Lung (tissue), 11 donors: ENCODE measurements at regions not wholly inside any gene's neighbourhood (a gene's known extent, or its start where the extent isn't known, plus 50 kb on each side); places are given as distances from the start of the nearest gene placed in this dataset.
A peak's percentile ranks its signal among the peaks of the same experiment; 100 is the strongest.
"Not testable (repeated sequence)": the region's sequence is repeated elsewhere in the genome, so short reads cannot be mapped to it uniquely, and the experiment has no call there.

Experiments used
- ATAC-seq: fragments of 200-7000 bp; cut with Tn5 transposase; one replicate; pipeline ENCODE4 v1.9.1; 2020; ENCODE audit warnings: moderate number of reproducible peaks; ENCODE audit not compliant: insufficient read depth, low FRiP score
- DNase-seq, 3 donors: peaks; one replicate each; pipeline ENCODE4 v3.0.0-alpha.2; 2013 to 2017
- H3K27ac ChIP-seq, 2 donors: one replicate each; pipeline ENCODE4 v1.5.1; 2013; ENCODE audit warnings: mild to moderate bottlenecking in 2 of 2, moderate library complexity in 2 of 2, control low read depth in 1 of 2, inconsistent platforms in 1 of 2, low read depth in 1 of 2, low read length in 1 of 2
- H3K27me3 ChIP-seq, 3 donors: one replicate each; pipeline ENCODE4 v1.5.1; 2013; ENCODE audit warnings: low read length in 2 of 3; ENCODE audit not compliant: control insufficient read depth in 3 of 3, insufficient read depth in 3 of 3
- H3K36me3 ChIP-seq, 4 donors: one replicate each; pipeline ENCODE4 v1.5.1; 2013; ENCODE audit warnings: low read length in 4 of 4, mild to moderate bottlenecking in 1 of 4, moderate library complexity in 1 of 4; ENCODE audit not compliant: control insufficient read depth in 4 of 4, insufficient read depth in 4 of 4
- H3K4me1 ChIP-seq, 5 donors: one replicate each; pipeline ENCODE4 v1.5.1; 2013; ENCODE audit warnings: low read length in 5 of 5, mild to moderate bottlenecking in 2 of 5, moderate library complexity in 1 of 5; ENCODE audit not compliant: control insufficient read depth in 5 of 5, insufficient read depth in 5 of 5
- H3K4me3 ChIP-seq: one replicate; pipeline ENCODE4 v1.5.1; 2013; ENCODE audit warnings: mild to moderate bottlenecking, control low read depth, moderate library complexity
- H3K9ac ChIP-seq, 2 donors: one replicate each; pipeline ENCODE4 v1.5.1; 2013; ENCODE audit warnings: low read length in 2 of 2, control low read depth in 1 of 2; ENCODE audit not compliant: insufficient read depth in 1 of 2
- H3K9me3 ChIP-seq, 4 donors: one replicate each; pipeline ENCODE4 v1.5.1; 2013; ENCODE audit warnings: low read length in 3 of 4, mild to moderate bottlenecking in 1 of 4, moderate library complexity in 1 of 4; ENCODE audit not compliant: control insufficient read depth in 4 of 4, insufficient read depth in 3 of 4
- WGBS, 2 donors: extraction: QIAGEN DNeasy Blood & Tissue Kit; methylation state at CpG; one replicate each; pipeline ENCODE4 v1.1.7; 2013; 5-methylcytosine and 5-hydroxymethylcytosine counted together
- TF ChIP-seq, protein P1 (sequence below): IDR thresholded peaks from 2 replicates; pipeline ENCODE4 v1.5.1; 2012; ENCODE audit warnings: mild to moderate bottlenecking; ENCODE audit errors: control extremely low read depth, extremely low read depth
- donor health status: control.
- donor health status: control.
- donor health status: Bipolar disorder and iron deficiency.
- donor health status: healthy.
- donor health status: DM: yes; HTN: yes; CAD: no.

DNA sequence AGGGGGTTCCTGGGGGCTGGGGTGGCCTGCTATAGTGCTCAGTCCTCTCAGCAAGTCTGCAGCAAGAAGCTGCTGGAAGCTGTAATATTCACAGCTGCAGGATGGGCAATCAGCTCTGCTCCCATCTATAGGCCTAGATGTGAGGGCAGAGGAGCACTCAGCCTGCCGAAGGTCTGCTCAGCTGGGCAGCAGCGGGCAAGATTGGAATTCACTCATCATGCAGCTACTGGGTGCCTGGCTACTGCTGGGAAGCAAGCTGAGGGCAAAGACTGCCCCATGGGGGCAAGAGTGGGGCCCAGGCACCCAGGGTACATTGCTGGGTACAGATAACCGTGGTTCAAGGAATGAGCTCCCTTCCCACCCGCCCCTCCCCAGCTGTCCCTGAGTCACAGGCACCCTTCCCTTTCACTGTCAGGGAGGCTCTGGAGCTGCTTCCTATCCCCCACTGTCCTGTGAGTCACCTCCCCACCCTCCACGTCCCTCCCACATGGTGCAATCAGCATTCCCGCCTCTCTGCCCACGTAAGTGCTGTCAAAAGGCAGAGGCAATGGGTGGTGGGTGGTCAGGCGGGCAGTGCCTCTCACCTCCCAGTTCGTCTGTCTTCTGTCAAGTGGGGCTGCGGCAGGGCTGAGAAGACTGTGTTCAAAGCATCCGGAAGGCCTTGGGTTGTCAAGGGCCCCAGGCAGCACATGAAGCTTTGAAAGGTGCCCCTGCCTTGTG is 169.2 kb downstream of the TRIM43 start:
- Histone ChIP-seq H3K27me3 (no peaks in the 10 kb centered on the region), H3K36me3 (no peaks in the 10 kb centered on the region), H3K4me1 (no peaks in the 10 kb centered on the region), H3K27ac (no peak overlapping the region), H3K4me3 (no peak overlapping the region), H3K9me3 (no peaks in the 10 kb centered on the region), H3K9ac (no peak overlapping the region)
- peak in 1 of 3 donors; percentile 0 for DNase-seq
- no peak for ATAC-seq
- TF ChIP-seq, protein P1, sequence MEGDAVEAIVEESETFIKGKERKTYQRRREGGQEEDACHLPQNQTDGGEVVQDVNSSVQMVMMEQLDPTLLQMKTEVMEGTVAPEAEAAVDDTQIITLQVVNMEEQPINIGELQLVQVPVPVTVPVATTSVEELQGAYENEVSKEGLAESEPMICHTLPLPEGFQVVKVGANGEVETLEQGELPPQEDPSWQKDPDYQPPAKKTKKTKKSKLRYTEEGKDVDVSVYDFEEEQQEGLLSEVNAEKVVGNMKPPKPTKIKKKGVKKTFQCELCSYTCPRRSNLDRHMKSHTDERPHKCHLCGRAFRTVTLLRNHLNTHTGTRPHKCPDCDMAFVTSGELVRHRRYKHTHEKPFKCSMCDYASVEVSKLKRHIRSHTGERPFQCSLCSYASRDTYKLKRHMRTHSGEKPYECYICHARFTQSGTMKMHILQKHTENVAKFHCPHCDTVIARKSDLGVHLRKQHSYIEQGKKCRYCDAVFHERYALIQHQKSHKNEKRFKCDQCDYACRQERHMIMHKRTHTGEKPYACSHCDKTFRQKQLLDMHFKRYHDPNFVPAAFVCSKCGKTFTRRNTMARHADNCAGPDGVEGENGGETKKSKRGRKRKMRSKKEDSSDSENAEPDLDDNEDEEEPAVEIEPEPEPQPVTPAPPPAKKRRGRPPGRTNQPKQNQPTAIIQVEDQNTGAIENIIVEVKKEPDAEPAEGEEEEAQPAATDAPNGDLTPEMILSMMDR: no peak
- WGBS, 2 donors: 72 to 73% methylated on average over 11 of the region's 11 CpGs

DNA sequence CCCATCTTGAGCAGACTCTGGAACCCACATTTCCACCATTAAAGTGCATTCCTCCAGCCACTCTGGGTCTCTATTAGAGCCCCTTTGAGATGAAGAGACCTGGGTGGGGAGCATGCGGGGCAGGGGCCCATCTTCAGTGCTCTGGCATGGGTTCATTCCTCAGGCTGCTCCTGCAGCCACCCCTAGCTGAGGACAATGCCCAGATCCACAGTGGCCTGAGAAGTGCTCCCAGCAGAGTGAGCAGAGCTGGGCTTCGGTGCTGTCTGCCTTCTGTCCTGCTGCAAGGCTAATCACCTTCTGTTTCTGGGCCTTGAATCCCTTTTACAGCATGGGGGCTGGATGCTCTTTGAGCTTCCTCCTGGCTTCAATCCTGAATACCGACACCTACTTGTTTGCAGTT is 169.8 kb downstream of the TRIM43 start:
- WGBS, 2 donors: 79 to 83% methylated on average over 3 of the region's 3 CpGs
- H3K27ac ChIP-seq: no peak overlapping the region
- H3K4me3 ChIP-seq: no peak overlapping the region
- no peaks in the 10 kb centered on the region for H3K9me3 ChIP-seq
- H3K27me3 ChIP-seq: no peaks in the 10 kb centered on the region
- TF ChIP-seq, protein P1: no peak
- no peaks in the 10 kb centered on the region for H3K4me1 ChIP-seq
- no peak for ATAC-seq
- H3K36me3 ChIP-seq: no peaks in the 10 kb centered on the region
- no peak overlapping the region for H3K9ac ChIP-seq
- no peak for DNase-seq

DNA sequence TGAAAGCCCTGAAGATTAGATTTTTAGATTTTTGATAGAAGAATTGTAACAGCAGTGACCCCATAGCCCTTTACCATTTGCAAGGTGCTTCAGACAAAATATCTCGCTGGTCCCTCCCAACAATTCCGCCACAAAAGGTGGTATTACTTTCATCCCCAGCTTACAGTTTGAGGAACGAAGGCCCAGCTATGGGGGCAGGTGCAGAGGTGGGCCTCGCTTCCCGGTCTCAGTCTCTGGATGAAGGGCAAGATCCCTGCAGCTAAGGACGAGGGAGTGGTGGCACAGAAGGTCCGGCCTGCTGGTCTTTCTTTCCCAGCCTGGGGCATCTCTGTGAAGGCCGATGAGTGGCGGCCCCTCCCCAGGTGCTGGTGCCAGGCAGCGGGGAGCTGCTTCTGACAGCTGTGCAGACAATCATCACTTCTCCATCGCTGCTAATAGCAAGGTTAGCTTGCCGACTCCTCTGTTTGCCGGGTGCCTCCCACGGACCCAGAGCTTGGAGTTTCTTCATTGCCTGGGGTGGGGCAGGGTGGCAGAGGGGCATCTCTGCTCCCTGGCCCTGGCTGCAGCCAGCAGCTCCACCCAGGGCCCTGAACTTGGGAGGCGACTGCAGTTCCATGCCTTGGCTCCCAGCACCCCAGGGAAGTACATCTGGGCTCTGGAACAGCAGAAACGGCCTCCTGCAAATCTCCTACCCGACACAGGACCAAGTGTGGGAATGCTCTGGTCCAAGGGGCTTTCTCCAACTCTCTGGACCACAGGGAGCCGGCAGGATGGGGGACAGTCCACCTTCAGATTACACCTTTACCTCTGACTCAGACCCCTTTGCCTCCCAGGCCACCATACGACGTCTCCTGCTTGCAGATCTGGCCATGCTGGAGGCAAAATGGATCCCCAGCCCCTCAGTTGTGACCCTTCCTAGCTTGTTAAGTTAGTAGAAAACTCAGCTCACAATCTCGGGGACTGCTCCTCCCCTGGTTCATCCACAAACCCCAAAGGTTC is 170.5 kb downstream of the TRIM43 start:
- not testable (repeated sequence) for H3K27me3 ChIP-seq, H3K4me3 ChIP-seq, DNase-seq, H3K27ac ChIP-seq, H3K9ac ChIP-seq, H3K4me1 ChIP-seq, H3K9me3 ChIP-seq, ATAC-seq, H3K36me3 ChIP-seq
- 89 to 94% methylated on average over 20 of the region's 21 CpGs for WGBS, 2 donors

DNA sequence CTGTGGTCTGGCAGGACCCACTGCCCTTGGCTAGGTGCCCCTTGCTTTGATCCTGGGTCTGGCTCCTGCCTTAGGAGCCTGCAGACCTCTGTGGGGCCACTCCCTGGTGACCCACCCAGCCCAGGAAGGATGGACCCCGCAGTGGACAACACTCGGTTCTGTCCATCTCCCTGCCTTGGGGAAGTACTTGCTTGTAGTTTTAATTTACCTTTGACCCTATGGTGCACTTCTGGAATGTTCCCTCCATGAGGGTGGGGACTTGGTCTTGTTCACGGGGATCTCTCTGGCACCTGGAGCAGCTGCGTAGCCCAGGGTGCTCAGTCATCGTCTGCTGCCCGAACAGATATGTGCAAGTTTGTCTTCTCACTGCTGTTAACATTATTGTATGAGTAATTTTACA is 171.3 kb downstream of the TRIM43 start:
- ATAC-seq, H3K4me1 ChIP-seq, H3K9me3 ChIP-seq, H3K9ac ChIP-seq, H3K27me3 ChIP-seq, DNase-seq, H3K4me3 ChIP-seq, H3K36me3 ChIP-seq, H3K27ac ChIP-seq: not testable (repeated sequence)
- 82 to 83% methylated on average over 6 of the region's 6 CpGs for WGBS, 2 donors

DNA sequence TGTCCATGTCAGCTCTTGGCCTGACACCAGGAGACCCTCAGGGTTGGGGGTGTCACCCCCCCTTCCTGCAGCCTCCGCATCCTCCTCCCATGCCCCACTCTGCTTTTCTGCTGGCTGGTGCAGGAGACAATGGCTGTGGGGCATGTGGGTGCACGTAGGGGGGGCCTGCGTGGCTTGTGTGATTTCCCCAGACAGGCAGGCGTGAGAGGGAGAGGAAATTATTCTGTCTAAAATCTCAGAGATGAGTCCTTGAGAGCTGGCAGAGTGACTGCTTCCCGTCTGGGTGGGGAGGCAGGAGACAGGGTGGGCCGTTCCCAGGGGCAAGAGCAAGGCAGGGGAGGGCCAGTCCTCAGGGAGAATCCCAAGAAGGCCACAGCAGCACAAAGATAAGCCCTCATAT is 173.2 kb downstream of the TRIM43 start:
- not testable (repeated sequence) for DNase-seq, H3K9me3 ChIP-seq, H3K4me3 ChIP-seq, H3K4me1 ChIP-seq, H3K27ac ChIP-seq, H3K36me3 ChIP-seq, ATAC-seq, H3K9ac ChIP-seq, H3K27me3 ChIP-seq
- WGBS, 2 donors: 72 to 82% methylated on average over 5 of the region's 6 CpGs

GRCh38 chr2:95765925-95766910 is 174.4 kb downstream of the TRIM43 start:
- H3K4me3 ChIP-seq, H3K36me3 ChIP-seq, H3K9ac ChIP-seq, ATAC-seq, H3K4me1 ChIP-seq, H3K9me3 ChIP-seq, H3K27ac ChIP-seq, DNase-seq, H3K27me3 ChIP-seq: not testable (repeated sequence)
- whole genome bisulfite sequencing, 2 donors: 78 to 83% methylated on average over 11 of the region's 11 CpGs
